Aorta (tissue), 5 donors: ENCODE measurements at regions not wholly inside any gene's neighbourhood (a gene's known extent, or its start where the extent isn't known, plus 50 kb on each side); places are given as distances from the start of the nearest gene placed in this dataset.

ENCODE experiments used
- ATAC-seq: fragments of 200-7000 bp; cut with Tn5 transposase; one replicate; pipeline ENCODE4 v1.9.1; 2022; ENCODE audit warnings: moderate library complexity; ENCODE audit not compliant: low FRiP score
- DNase-seq, 2 donors: peaks; one replicate each; pipeline ENCODE4 v3.0.0-alpha.2; 2020
- H3K27ac ChIP-seq, 2 donors: one replicate each; pipeline ENCODE4 v1.5.1; 2013; ENCODE audit warnings: low read length in 2 of 2, mild to moderate bottlenecking in 2 of 2, moderate library complexity in 2 of 2, control low read depth in 1 of 2, inconsistent platforms in 1 of 2, low read depth in 1 of 2
- H3K27me3 ChIP-seq, 2 donors: one replicate each; pipeline ENCODE4 v1.6.1; 2013; ENCODE audit warnings: control low read depth in 1 of 2, low read length in 1 of 2, mild to moderate bottlenecking in 1 of 2, moderate library complexity in 1 of 2; ENCODE audit not compliant: insufficient read depth in 2 of 2, control insufficient read depth in 1 of 2
- H3K36me3 ChIP-seq, 2 donors: one replicate each; pipeline ENCODE4 v1.6.1; 2013; ENCODE audit warnings: control low read depth in 1 of 2, low read length in 1 of 2, mild to moderate bottlenecking in 1 of 2; ENCODE audit not compliant: insufficient read depth in 2 of 2, control insufficient read depth in 1 of 2
- H3K4me1 ChIP-seq, 2 donors: one replicate each; pipeline ENCODE4 v1.6.1; 2013; ENCODE audit warnings: low read length in 2 of 2, control low read depth in 1 of 2, mild to moderate bottlenecking in 1 of 2, moderate library complexity in 1 of 2; ENCODE audit not compliant: insufficient read depth in 2 of 2, control insufficient read depth in 1 of 2
- H3K4me3 ChIP-seq, 2 donors: one replicate each; pipeline ENCODE4 v1.5.1; 2013; ENCODE audit warnings: low read length in 2 of 2, control low read depth in 1 of 2, mild to moderate bottlenecking in 1 of 2
- H3K9me3 ChIP-seq: one replicate; pipeline ENCODE4 v1.6.1; 2013; ENCODE audit warnings: mild to moderate bottlenecking, low read length; ENCODE audit not compliant: control insufficient read depth
- WGBS, 2 donors: extraction: QIAGEN DNeasy Blood & Tissue Kit; methylation state at CpG; one replicate each; pipeline ENCODE4 v1.1.7; 2013; 5-methylcytosine and 5-hydroxymethylcytosine counted together
- intact Hi-C, 2 donors: fragments of 100-400 bp; cut with DNase I; formaldehyde crosslinking; loops; one replicate each; pipeline versions ENCODE4 v1.14.2 to v1.15.0; 2022
- donor health status: healthy with polysubstance abuse.
- donor health status: Bipolar disorder and iron deficiency.
- donor health status: DM: no; HTN: no; CAD: no.
- donor health status: DM: no; HTN: no; CAD: no.
- donor health status: DM: yes; HTN: yes; CAD: no.

DNA sequence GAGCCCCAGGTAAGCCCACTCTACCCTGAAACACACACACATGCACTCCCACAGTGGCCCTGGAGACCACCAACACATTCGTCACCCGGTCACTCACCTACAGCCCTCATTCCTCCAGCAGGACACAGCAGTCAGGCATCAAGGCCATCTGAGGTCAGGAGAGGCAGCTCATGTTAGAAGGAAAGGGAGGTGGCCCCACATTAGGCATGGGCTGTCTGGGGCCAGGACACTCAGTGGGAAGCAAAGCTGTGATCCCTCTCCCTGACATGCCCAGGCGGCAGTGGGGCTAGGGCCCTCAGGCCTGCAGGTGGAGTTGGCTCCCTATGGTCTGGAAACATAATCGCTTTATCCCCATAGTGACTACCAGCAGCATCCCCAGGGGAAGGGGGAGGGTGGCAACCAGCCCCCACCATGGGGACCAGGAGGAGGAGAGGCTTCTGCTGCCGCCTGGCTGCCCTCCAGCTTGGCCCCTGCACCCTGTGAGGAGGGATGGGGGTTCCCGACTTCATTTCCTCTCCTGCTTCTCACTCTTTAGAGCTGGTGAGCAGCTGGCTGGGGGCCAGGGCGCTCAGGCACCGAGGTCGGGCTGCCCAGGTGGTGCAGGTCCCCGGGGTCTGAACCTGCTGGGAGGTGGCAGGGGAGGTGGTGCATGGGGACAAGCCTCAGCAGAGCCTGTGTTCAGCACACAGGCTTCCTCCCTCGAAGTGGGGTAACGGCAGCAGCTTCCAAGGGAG lies 76.6 kb upstream of the CST7 start:
- no peak for DNase-seq

DNA sequence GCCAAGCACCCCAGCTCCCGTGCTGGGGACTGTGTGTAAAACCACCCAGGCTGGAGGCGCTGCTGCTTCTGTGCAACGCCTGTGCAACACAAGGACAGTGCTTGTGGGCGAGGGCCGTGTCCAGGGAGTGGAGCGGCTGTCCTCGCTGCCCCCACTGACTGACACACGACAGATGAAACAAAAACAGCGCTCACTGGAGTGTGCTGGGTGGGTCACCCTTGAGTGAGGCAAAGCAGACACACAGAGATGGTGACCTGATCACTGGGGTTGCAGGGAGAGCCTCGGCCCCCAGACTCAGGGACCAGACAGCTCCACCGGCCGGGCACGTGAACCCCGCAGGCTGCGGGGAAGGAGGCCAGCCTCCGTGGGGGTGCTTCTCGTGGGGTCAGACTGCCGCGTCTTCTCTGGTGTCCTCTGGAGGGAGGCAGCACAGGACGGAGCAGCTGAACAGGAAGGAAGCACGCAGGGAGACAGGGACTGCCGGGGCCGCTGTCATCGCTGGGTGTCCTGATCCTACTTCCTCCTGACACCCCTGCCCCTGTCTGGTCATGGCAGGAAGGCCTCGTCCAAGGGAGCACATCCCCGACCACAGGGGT lies 75.9 kb upstream of the CST7 start:
- no peaks in the 10 kb centered on the region for H3K9me3 ChIP-seq
- H3K4me3 ChIP-seq = no peak overlapping the region
- H3K27me3 ChIP-seq = no peaks in the 10 kb centered on the region
- DNase-seq (no peak), ATAC-seq (no peak)
- WGBS, 2 donors = 80 to 88% methylated on average over 23 to 26 of the region's 26 CpGs
- no peaks in the 10 kb centered on the region for H3K4me1 ChIP-seq
- intact Hi-C loops = loop anchor here in 1 of 2 donors (5.0 kb wide), 1 partner anchor 926 kb away; no protein-coding TSS in a partner anchor
- H3K36me3 ChIP-seq = no peaks in the 10 kb centered on the region
- no peak overlapping the region for H3K27ac ChIP-seq

More for the DNA sequence above, 76.6 kb upstream of the CST7 start:
- Histone ChIP-seq H3K4me1 (no peaks in the 10 kb centered on the region), H3K9me3 (no peaks in the 10 kb centered on the region), H3K36me3 (no peaks in the 10 kb centered on the region), H3K4me3 (no peak overlapping the region), H3K27me3 (no peaks in the 10 kb centered on the region), H3K27ac (no peak overlapping the region)
- ATAC-seq = no peak
- intact Hi-C loops = loop anchor here in 1 of 2 donors (5.0 kb wide), 1 partner anchor 925 kb away; no protein-coding TSS in a partner anchor
- WGBS, 2 donors = 67 to 73% methylated on average over 11 to 12 of the region's 12 CpGs

DNA sequence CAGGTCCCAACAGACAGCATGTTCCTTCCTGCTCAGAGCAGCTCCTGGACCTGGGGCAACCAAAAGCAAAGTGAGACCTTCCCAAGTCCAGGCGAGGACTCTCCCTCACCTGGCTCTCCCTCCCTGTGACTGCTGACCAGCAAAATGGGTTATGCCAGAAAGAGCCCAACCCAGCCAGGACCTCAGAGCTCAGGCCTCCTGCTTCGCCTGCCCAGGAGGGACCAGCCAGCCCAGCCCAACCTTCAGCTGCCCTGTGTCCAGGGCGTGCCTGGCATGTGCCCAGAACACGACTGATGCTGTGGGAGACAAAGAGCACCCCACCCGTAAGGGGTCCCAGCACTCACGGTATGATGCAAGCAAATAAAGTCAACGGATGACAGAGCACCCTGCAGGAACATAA lies 74.0 kb upstream of the CST7 start:
- 72 to 75% methylated on average over 7 of the region's 7 CpGs for WGBS, 2 donors
- no peak for ATAC-seq
- H3K36me3 ChIP-seq = no peaks in the 10 kb centered on the region
- intact Hi-C loops = no loop called here
- H3K27ac ChIP-seq = no peak overlapping the region
- H3K9me3 ChIP-seq = no peaks in the 10 kb centered on the region
- no peak for DNase-seq
- no peaks in the 10 kb centered on the region for H3K27me3 ChIP-seq
- no peaks in the 10 kb centered on the region for H3K4me1 ChIP-seq
- no peak overlapping the region for H3K4me3 ChIP-seq

DNA sequence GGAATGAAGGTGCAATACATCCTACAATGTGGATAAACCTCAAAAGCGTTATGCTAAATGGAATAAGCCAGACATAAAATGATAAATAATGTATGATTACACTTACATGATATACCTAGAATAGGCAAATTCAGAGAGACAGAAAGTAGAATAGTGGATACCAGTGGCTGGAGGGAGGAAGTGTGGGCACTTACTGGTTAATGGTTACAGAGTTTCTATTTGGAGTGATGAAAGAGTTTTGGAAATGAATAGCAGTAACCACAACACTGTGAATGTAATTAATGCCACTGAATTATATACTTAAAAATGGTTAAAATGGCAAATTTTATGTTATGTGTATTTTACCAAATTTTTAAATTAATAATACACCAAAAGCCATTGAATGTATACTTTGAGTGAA lies 71.4 kb upstream of the CST7 start:
- no peak for ATAC-seq
- Histone ChIP-seq H3K4me1 (no peaks in the 10 kb centered on the region), H3K9me3 (peaks cover 2% of the 10 kb centered on the region), H3K27me3 (no peaks in the 10 kb centered on the region), H3K4me3 (no peak overlapping the region), H3K36me3 (no peaks in the 10 kb centered on the region), H3K27ac (no peak overlapping the region)
- DNase-seq = no peak
- intact Hi-C loops = no loop called here
- 82 to 93% methylated on average over 1 of the region's 1 CpG for WGBS, 2 donors

DNA sequence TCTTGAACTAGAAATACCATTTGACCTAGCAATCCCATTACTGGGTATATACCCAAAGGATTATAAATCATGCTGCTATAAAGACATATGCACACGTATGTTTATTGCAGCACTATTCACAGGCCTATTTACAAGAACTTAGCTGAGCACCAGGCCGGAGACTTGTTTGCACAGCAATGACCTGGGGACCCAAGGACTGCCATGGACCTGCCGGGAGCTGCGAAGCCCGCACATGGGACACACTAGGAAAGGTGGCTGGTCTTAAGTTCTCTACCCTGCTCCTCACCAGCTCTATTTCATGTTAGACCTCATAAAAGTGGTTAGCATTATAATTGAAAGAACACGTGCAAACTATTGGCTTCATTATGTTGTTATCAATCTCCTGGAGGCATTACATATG lies 70.4 kb upstream of the CST7 start:
- 80 to 91% methylated on average over 6 of the region's 6 CpGs for WGBS, 2 donors
- no peaks in the 10 kb centered on the region for H3K4me1 ChIP-seq
- H3K9me3 ChIP-seq = peaks cover 4% of the 10 kb centered on the region
- DNase-seq (no peak), ATAC-seq (no peak)
- intact Hi-C loops = no loop called here
- H3K27ac ChIP-seq = no peak overlapping the region
- H3K27me3 ChIP-seq = no peaks in the 10 kb centered on the region
- H3K36me3 ChIP-seq = no peaks in the 10 kb centered on the region
- no peak overlapping the region for H3K4me3 ChIP-seq

DNA sequence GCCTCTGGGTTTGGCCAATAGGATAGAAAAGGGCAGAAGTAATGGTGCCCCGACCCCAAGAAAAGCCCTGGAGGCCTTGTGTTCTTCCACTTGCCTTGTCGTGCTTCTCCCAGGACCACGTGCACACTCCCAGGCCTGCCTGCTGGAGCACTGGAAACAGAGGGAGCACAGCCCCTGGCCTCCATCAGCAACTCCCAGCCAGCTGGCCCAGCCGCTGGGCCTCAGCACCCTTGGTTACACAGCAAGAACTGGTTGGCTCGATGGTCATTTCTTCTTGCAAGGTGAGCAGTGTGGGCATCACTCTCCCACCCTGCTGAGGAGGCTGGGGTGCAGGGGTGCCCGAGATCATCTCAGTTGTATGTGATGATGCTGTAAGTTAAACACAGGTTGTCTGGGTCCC lies 69.2 kb upstream of the CST7 start:
- DNase-seq (no peak), ATAC-seq (no peak)
- intact Hi-C loops = no loop called here
- WGBS, 2 donors = 87% methylated on average over 6 of the region's 6 CpGs
- Histone ChIP-seq H3K27me3 (no peaks in the 10 kb centered on the region), H3K36me3 (no peaks in the 10 kb centered on the region), H3K27ac (no peak overlapping the region), H3K4me3 (no peak overlapping the region), H3K4me1 (no peaks in the 10 kb centered on the region), H3K9me3 (peaks cover 4% of the 10 kb centered on the region)

DNA sequence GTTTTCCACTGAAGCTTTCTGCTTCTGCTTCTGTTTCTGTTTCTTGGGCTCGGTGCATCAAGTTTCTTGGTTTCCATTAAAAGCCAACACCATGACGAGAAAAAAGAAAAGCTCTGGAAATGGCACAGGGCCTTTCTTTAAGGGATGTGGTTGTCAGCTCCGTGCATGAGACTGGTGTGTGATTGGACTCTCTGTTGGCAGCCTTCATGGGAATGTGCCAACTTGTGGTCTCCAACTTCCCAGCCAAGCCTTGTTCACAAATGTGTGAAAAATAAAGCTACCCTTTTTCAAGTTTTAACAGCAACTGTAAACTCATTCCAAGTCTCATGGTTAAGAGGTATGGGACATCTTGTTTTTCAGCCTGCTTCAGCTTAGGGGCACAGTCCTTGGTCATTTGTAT lies 68.7 kb upstream of the CST7 start:
- Histone ChIP-seq H3K36me3 (no peaks in the 10 kb centered on the region), H3K9me3 (peaks cover 4% of the 10 kb centered on the region), H3K4me3 (no peak overlapping the region), H3K27ac (no peak overlapping the region), H3K27me3 (no peaks in the 10 kb centered on the region), H3K4me1 (no peaks in the 10 kb centered on the region)
- WGBS, 2 donors = 42 to 52% methylated on average over 3 of the region's 3 CpGs
- DNase-seq (no peak), ATAC-seq (no peak)
- intact Hi-C loops = no loop called here

DNA sequence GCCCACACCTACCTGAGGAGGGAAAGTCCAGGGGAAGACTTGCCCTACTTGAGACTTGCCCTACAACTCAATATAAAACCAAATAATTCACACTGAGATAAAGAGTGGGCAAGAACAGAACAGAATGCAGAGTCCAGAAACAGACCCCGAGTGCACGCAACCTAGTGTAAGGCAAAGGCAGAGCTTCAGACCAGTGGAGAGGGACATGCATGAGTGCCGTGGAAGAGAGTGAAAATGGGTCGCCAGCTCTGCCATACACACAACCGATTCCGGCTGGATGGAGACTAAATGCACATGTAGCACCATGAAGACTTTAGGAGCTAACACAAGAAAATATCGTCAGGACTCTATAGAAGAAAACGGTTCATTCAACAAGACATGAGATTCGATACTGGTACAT lies 58.8 kb upstream of the CST7 start:
- intact Hi-C loops = no loop called here
- DNase-seq = no peak

More for the DNA sequence above, 58.8 kb upstream of the CST7 start:
- Histone ChIP-seq H3K4me1 (no peaks in the 10 kb centered on the region), H3K27me3 (no peaks in the 10 kb centered on the region), H3K4me3 (no peak overlapping the region), H3K36me3 (no peaks in the 10 kb centered on the region), H3K9me3 (no peaks in the 10 kb centered on the region), H3K27ac (no peak overlapping the region)
- no peak for ATAC-seq
- 91 to 92% methylated on average over 9 of the region's 9 CpGs for WGBS, 2 donors
